ENCODE measurements at regions not wholly inside any gene's neighbourhood (a gene's known extent, or its start where the extent isn't known, plus 50 kb on each side); places are given as distances from the start of the nearest gene placed in this dataset.

GRCh38 chr6:14455427-14455826 is 337.9 kb downstream of the CD83 start:
- ChIA-PET CTCF (interaction anchor here (0.7 kb wide), 1 partner anchor 41 kb away, joined by 3 read pairs; no protein-coding TSS in a partner anchor), POLR2A (ENCODE audit: unreplicated experiment) (interaction anchor here (0.6 kb wide), 1 partner anchor 53 kb away, joined by 4 read pairs; no protein-coding TSS in a partner anchor)
- Histone ChIP-seq H3K79me2 (ENCODE audit: low read depth) (no peaks in the 10 kb centered on the region), H3K27me3 (ENCODE audit: insufficient read depth, low read depth) (no peaks in the 10 kb centered on the region), H3K9me2 (ENCODE audit: insufficient read depth) (no peaks in the 10 kb centered on the region), H3K4me1 (replicated peaks; ENCODE audit: insufficient read depth) (no peaks in the 10 kb centered on the region), H3F3A (ENCODE audit: insufficient read depth, low read depth) (no peaks in the 10 kb centered on the region), H3K9me3 (ENCODE audit: insufficient read depth, low read depth) (no peaks in the 10 kb centered on the region), H3K36me3 (ENCODE audit: low read depth) (no peaks in the 10 kb centered on the region), H2AFZ (no peak overlapping the region), H4K20me1 (ENCODE audit: insufficient read depth) (no peaks in the 10 kb centered on the region), H3K4me2 (no peak overlapping the region), H3K4me3 (no peak overlapping the region), H3K27ac (no peak overlapping the region)
- intact Hi-C loops (cut with micrococcal nuclease; ENCODE audit: unreplicated experiment), result no loop called here
- BruUV-seq (replicated peaks), result no TSS peak
- no peak for DNase-seq
- no peak for TF ChIP-seq EZH2 (IDR thresholded peaks at IDR 0.05; ENCODE audit: low read depth)
- TF ChIP-seq CTCF (conservative IDR thresholded peaks at IDR 0.05), result no peak

GRCh38 chr6:14455876-14456648 is 338.5 kb downstream of the CD83 start:
- H3F3A ChIP-seq (ENCODE audit: insufficient read depth, low read depth), result no peaks in the 10 kb centered on the region
- H3K27me3 ChIP-seq (ENCODE audit: insufficient read depth, low read depth), result no peaks in the 10 kb centered on the region
- TF ChIP-seq CTCF (conservative IDR thresholded peaks at IDR 0.05) (no peak), EZH2 (IDR thresholded peaks at IDR 0.05; ENCODE audit: low read depth) (no peak)
- no peak overlapping the region for H2AFZ ChIP-seq
- no peak overlapping the region for H3K27ac ChIP-seq
- H3K4me2 ChIP-seq, result no peak overlapping the region
- no peaks in the 10 kb centered on the region for H3K4me1 ChIP-seq (replicated peaks; ENCODE audit: insufficient read depth)
- no TSS peak for BruUV-seq (replicated peaks)
- CTCF ChIA-PET, result no interaction called here
- no peaks in the 10 kb centered on the region for H3K79me2 ChIP-seq (ENCODE audit: low read depth)
- H3K36me3 ChIP-seq (ENCODE audit: low read depth), result no peaks in the 10 kb centered on the region
- DNase-seq, result no peak
- intact Hi-C loops (cut with micrococcal nuclease; ENCODE audit: unreplicated experiment), result no loop called here
- POLR2A ChIA-PET (ENCODE audit: unreplicated experiment), result interaction anchor here (0.6 kb wide), 1 partner anchor 52 kb away, joined by 4 read pairs; no protein-coding TSS in a partner anchor
- no peaks in the 10 kb centered on the region for H3K9me2 ChIP-seq (ENCODE audit: insufficient read depth)
- H3K9me3 ChIP-seq (ENCODE audit: insufficient read depth, low read depth), result no peaks in the 10 kb centered on the region
- no peaks in the 10 kb centered on the region for H4K20me1 ChIP-seq (ENCODE audit: insufficient read depth)
- no peak overlapping the region for H3K4me3 ChIP-seq

- Histone ChIP-seq H3K27ac (no peak overlapping the region), H3K27me3 (ENCODE audit: insufficient read depth, low read depth) (no peaks in the 10 kb centered on the region), H3K9me2 (ENCODE audit: insufficient read depth) (no peaks in the 10 kb centered on the region), H3F3A (ENCODE audit: insufficient read depth, low read depth) (no peaks in the 10 kb centered on the region), H2AFZ (no peak overlapping the region), H3K79me2 (ENCODE audit: low read depth) (no peaks in the 10 kb centered on the region), H3K36me3 (ENCODE audit: low read depth) (no peaks in the 10 kb centered on the region), H3K9me3 (ENCODE audit: insufficient read depth, low read depth) (no peaks in the 10 kb centered on the region), H3K4me2 (no peak overlapping the region), H3K4me3 (no peak overlapping the region), H4K20me1 (ENCODE audit: insufficient read depth) (no peaks in the 10 kb centered on the region), H3K4me1 (replicated peaks; ENCODE audit: insufficient read depth) (no peaks in the 10 kb centered on the region)
- ChIA-PET CTCF (no interaction called here), POLR2A (ENCODE audit: unreplicated experiment) (no interaction called here)
- TF ChIP-seq CTCF (conservative IDR thresholded peaks at IDR 0.05) (no peak), EZH2 (IDR thresholded peaks at IDR 0.05; ENCODE audit: low read depth) (no peak)
- DNase-seq, result no peak
- no TSS peak for BruUV-seq (replicated peaks)
- intact Hi-C loops (cut with micrococcal nuclease; ENCODE audit: unreplicated experiment), result no loop called here
Observed at GRCh38 chr6:14456941-14457340, 339.4 kb downstream of the CD83 start.
